Upper lobe of left lung (tissue), 6 donors: ENCODE measurements at regions not wholly inside any gene's neighbourhood (a gene's known extent, or its start where the extent isn't known, plus 50 kb on each side); places are given as distances from the start of the nearest gene placed in this dataset.

Source experiments
- ATAC-seq, 2 donors: fragments of 200-7000 bp; cut with Tn5 transposase; one replicate each; pipeline ENCODE4 v1.9.1; 2022; ENCODE audit warnings: mild to moderate bottlenecking in 2 of 2, moderate library complexity in 2 of 2; ENCODE audit not compliant: low FRiP score in 2 of 2
- DNase-seq, 2 donors: peaks; one replicate each; pipeline ENCODE4 v3.0.0-alpha.2; 2019 to 2020
- H3K27ac ChIP-seq, 4 donors: fragments of 200-600 bp; sonication (generic); one replicate each; pipeline ENCODE4 v1.5.1; 2016 to 2019
- H3K27me3 ChIP-seq, 4 donors: fragments of 200-600 bp; sonication (generic); one replicate each; pipeline ENCODE4 v1.5.1; 2017 to 2019
- H3K36me3 ChIP-seq, 4 donors: fragments of 200-600 bp; sonication (generic); one replicate each; pipeline ENCODE4 v1.5.1; 2016 to 2019
- H3K4me1 ChIP-seq, 4 donors: fragments of 200-600 bp; sonication (generic); one replicate each; pipeline ENCODE4 v1.5.1; 2018 to 2019
- H3K4me3 ChIP-seq, 4 donors: fragments of 200-600 bp; sonication (generic); one replicate each; pipeline ENCODE4 v1.5.1; 2017 to 2019; ENCODE audit warnings: mild to moderate bottlenecking in 2 of 4, moderate library complexity in 1 of 4
- H3K9me3 ChIP-seq, 4 donors: fragments of 200-600 bp; sonication (generic); one replicate each; pipeline ENCODE4 v1.5.1; 2018 to 2019
- CTCF ChIP-seq, 6 experiments: fragments of 450-650 bp in 4 of 6; fragments of 200-600 bp in 2 of 6; sonication (generic) in 2 of 6; IDR thresholded peaks; one replicate each; pipeline ENCODE4 v1.5.1; 2016 to 2019; ENCODE audit warnings: antibody characterized with exemption in 6 of 6
- EP300 ChIP-seq, 4 donors: sonication (generic); formaldehyde crosslinking; IDR thresholded peaks; one replicate each; pipeline ENCODE4 v1.5.1; 2017; ENCODE audit warnings: antibody characterized with exemption in 4 of 4, control low read depth in 2 of 4
- POLR2A ChIP-seq, 4 donors: fragments of 450-650 bp; IDR thresholded peaks; one replicate each; pipeline ENCODE4 v1.5.1; 2016 to 2017; ENCODE audit warnings: antibody characterized with exemption in 4 of 4, mild to moderate bottlenecking in 2 of 4
- POLR2AphosphoS5 ChIP-seq, 2 donors: sonication (generic); formaldehyde crosslinking; IDR thresholded peaks; one replicate each; pipeline ENCODE4 v1.5.1; 2017; ENCODE audit warnings: antibody characterized with exemption in 2 of 2
- WGBS, 2 donors: methylation state at CpG; one replicate each; pipeline ENCODE4 v1.1.5; 2017 to 2018; 5-methylcytosine and 5-hydroxymethylcytosine counted together
- donor health status: DM: no; HTN: no; CAD: no; lungs with moderate emphysema.
- donor health status: DM: no; HTN: yes; CAD: no; lungs with severe emphysema.

- DNase-seq (no peak), ATAC-seq (no peak)
- H3K27me3 ChIP-seq, result no peaks in the 10 kb centered on the region
- TF ChIP-seq CTCF (IDR thresholded peaks at IDR 0.05) (no peak), POLR2AphosphoS5 (IDR thresholded peaks at IDR 0.05) (no peak), EP300 (IDR thresholded peaks at IDR 0.05) (no peak), POLR2A (IDR thresholded peaks at IDR 0.05) (no peak)
- H3K4me1 ChIP-seq, result peaks cover 9 to 12% (median 10%) of the 10 kb centered on the region in 4 donors
- H3K9me3 ChIP-seq, result no peaks in the 10 kb centered on the region
- WGBS, 2 donors, result 81 to 83% methylated on average over 17 of the region's 17 CpGs
- no peak overlapping the region for H3K4me3 ChIP-seq
- no peak overlapping the region for H3K27ac ChIP-seq
- no peaks in the 10 kb centered on the region for H3K36me3 ChIP-seq
Measured at GRCh38 chr17:73765824-73766563, 121.7 kb upstream of the SDK2 start.

GRCh38 chr17:73767696-73768095, 123.5 kb upstream of the SDK2 start:
- WGBS, 2 donors, result 64 to 90% methylated on average over 4 to 7 of the region's 7 CpGs
- peaks cover 11 to 25% (median 16%) of the 10 kb centered on the region in 4 donors for H3K4me1 ChIP-seq
- no peak overlapping the region for H3K4me3 ChIP-seq
- DNase-seq, result no peak
- no peak for TF ChIP-seq POLR2A (IDR thresholded peaks at IDR 0.05)
- no peak for TF ChIP-seq POLR2AphosphoS5 (IDR thresholded peaks at IDR 0.05)
- TF ChIP-seq EP300 (IDR thresholded peaks at IDR 0.05), result no peak
- no peak for TF ChIP-seq CTCF (IDR thresholded peaks at IDR 0.05)
- H3K27ac ChIP-seq, result no peak overlapping the region
- H3K36me3 ChIP-seq, result no peaks in the 10 kb centered on the region
- ATAC-seq, result no peak
- no peaks in the 10 kb centered on the region for H3K9me3 ChIP-seq
- H3K27me3 ChIP-seq, result no peaks in the 10 kb centered on the region

- no peaks in the 10 kb centered on the region for H3K27me3 ChIP-seq
- peaks cover 11 to 25% (median 16%) of the 10 kb centered on the region in 4 donors for H3K4me1 ChIP-seq
- 84 to 94% methylated on average over 2 of the region's 2 CpGs for WGBS, 2 donors
- H3K9me3 ChIP-seq, result no peaks in the 10 kb centered on the region
- TF ChIP-seq EP300 (IDR thresholded peaks at IDR 0.05) (no peak), CTCF (IDR thresholded peaks at IDR 0.05) (no peak), POLR2AphosphoS5 (IDR thresholded peaks at IDR 0.05) (no peak), POLR2A (IDR thresholded peaks at IDR 0.05) (no peak)
- H3K36me3 ChIP-seq, result no peaks in the 10 kb centered on the region
- DNase-seq (no peak), ATAC-seq (no peak)
- H3K27ac ChIP-seq, result no peak overlapping the region
- no peak overlapping the region for H3K4me3 ChIP-seq
Measured at GRCh38 chr17:73768691-73769090, 124.4 kb upstream of the SDK2 start.

GRCh38 chr17:73769479-73769878, 125.2 kb upstream of the SDK2 start:
- no peak overlapping the region for H3K4me3 ChIP-seq
- no peaks in the 10 kb centered on the region for H3K9me3 ChIP-seq
- no peak overlapping the region for H3K27ac ChIP-seq
- WGBS, 2 donors, result 60 to 85% methylated on average over 1 to 3 of the region's 3 CpGs
- ATAC-seq (no peak), DNase-seq (no peak)
- H3K36me3 ChIP-seq, result no peaks in the 10 kb centered on the region
- no peaks in the 10 kb centered on the region for H3K27me3 ChIP-seq
- TF ChIP-seq POLR2AphosphoS5 (IDR thresholded peaks at IDR 0.05) (no peak), EP300 (IDR thresholded peaks at IDR 0.05) (no peak), CTCF (IDR thresholded peaks at IDR 0.05) (no peak), POLR2A (IDR thresholded peaks at IDR 0.05) (no peak)
- H3K4me1 ChIP-seq, result peaks cover 11 to 25% (median 16%) of the 10 kb centered on the region in 4 donors
